Suprapubic skin (tissue), 4 donors: ENCODE measurements at regions not wholly inside any gene's neighbourhood (a gene's known extent, or its start where the extent isn't known, plus 50 kb on each side); places are given as distances from the start of the nearest gene placed in this dataset.

Source experiments
- CTCF ChIP-seq, 2 donors: fragments of 200-600 bp in 1 of 2; fragments of 450-650 bp in 1 of 2; sonication (generic) in 1 of 2; IDR thresholded peaks; one replicate each; pipeline ENCODE4 v1.5.1; 2016 to 2019; ENCODE audit warnings: antibody characterized with exemption in 2 of 2, mild to moderate bottlenecking in 1 of 2, moderate library complexity in 1 of 2
- EP300 ChIP-seq: sonication (generic); formaldehyde crosslinking; IDR thresholded peaks from one replicate; pipeline ENCODE4 v1.6.1; 2017; ENCODE audit warnings: antibody characterized with exemption
- POLR2A ChIP-seq, 2 donors: fragments of 450-650 bp; IDR thresholded peaks; one replicate each; pipeline ENCODE4 v1.6.1; 2017; ENCODE audit warnings: antibody characterized with exemption in 2 of 2, mild to moderate bottlenecking in 2 of 2, moderate library complexity in 2 of 2
- POLR2AphosphoS5 ChIP-seq, 3 donors: sonication (generic); formaldehyde crosslinking; IDR thresholded peaks; one replicate each; pipeline ENCODE4 v1.6.1; 2017; ENCODE audit warnings: antibody characterized with exemption in 3 of 3

- TF ChIP-seq CTCF (IDR thresholded peaks at IDR 0.05) (no peak), EP300 (no peak), POLR2A (IDR thresholded peaks at IDR 0.05) (no peak), POLR2AphosphoS5 (IDR thresholded peaks at IDR 0.05) (no peak)
Observed at GRCh38 chr10:44281662-44282061, 103.2 kb downstream of the CXCL12 start.
